H7 (cell line): ENCODE measurements at regions not wholly inside any gene's neighbourhood (a gene's known extent, or its start where the extent isn't known, plus 50 kb on each side); places are given as distances from the start of the nearest gene placed in this dataset.
"Not testable (repeated sequence)": the region's sequence is repeated elsewhere in the genome, so short reads cannot be mapped to it uniquely, and the experiment has no call there.

Experiments
- DNase-seq: peaks from one replicate; pipeline ENCODE4 v3.0.0; 2012
- H3K27me3 ChIP-seq: 2 replicates; pipeline ENCODE4 v1.6.0; 2011; ENCODE audit warnings: mild to moderate bottlenecking, low read length; ENCODE audit not compliant: control insufficient read depth, insufficient read depth
- H3K36me3 ChIP-seq: replicated peaks from 2 replicates; pipeline ENCODE4 v1.5.1; 2011; ENCODE audit warnings: low read length; ENCODE audit not compliant: control insufficient read depth, insufficient read depth
- H3K4me3 ChIP-seq: 2 replicates; pipeline ENCODE4 v1.5.1; 2011; ENCODE audit warnings: low read depth, mild to moderate bottlenecking, control low read depth, low read length, moderate library complexity; ENCODE audit not compliant: insufficient read depth

DNA sequence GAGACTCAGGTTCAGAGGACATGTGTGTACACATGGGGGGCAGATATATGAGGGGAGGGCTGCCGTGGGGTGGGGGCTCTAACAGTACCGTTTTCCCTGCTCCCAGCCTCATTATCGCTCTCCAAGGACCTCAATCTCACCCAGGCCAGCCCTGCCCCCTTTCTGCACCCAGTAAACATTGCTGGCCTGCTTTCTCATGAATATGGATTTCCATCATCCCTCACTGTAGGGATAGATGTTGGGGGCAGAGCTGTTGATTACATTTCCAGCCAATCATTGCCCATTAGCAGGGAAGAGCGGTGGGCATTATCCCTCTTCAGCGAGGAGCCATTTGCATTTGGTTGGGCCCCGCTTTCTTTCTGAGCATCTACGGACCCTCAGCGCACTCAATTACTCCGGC is 273.8 kb downstream of the RPS6KC1 start:
- Histone ChIP-seq H3K27me3 (no peaks in the 10 kb centered on the region), H3K4me3 (no peak overlapping the region), H3K36me3 (no peaks in the 10 kb centered on the region)
- DNase-seq: no peak

DNA sequence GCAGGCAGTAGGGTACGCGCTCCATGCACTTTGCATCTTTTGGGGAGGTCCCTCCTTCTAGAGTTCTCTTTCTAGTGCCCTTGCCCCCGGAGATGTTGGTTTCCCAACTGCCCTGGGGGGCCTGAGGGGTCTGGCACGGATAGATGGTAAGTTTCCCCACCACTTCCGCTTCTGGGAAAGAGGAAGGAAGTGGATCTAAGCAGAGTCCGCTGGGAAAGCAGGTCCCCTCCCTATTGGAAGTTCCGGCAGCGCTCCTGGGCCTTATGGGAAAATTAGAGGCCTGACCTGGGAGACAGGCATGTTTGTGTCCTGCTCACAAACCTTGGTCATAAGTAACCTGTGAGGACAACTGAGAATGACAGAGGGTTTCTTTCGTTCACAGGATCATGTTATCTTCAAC is 274.4 kb downstream of the RPS6KC1 start:
- H3K27me3 ChIP-seq: no peaks in the 10 kb centered on the region
- DNase-seq: no peak

DNA sequence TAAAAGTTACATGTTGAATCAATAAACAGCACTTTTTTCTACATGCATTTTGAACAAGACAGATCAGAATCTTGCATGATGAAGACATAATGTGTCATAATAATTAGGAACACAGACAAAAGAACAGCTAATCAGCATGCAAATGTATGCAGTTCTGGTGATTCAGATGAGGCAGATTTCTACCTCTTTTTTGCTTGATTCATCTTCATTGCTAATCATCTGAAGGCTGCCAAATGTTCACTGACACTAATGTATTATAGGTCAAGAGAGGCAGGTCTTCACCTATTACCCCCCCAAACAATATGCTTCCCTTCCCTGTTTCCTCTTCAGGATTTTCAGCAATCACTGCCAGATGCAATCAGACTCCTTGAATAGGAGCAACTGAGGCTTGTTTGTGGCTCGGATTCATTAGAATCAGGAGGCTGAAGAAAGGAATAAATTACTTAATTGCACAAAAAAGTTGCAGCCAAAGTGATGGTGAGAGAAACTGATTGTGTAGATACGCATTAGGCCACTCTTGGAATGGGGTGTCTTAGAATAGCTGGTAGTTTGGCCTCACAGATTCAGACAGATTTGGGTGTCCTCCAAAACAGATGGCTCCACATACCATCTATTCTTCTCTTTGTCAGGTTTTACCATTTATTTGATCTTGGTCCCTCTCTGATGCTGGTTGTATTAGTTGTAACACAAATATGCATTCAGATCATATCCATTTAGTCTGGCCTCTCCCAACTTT is 275.4 kb downstream of the RPS6KC1 start:
- Histone ChIP-seq H3K36me3 (no peaks in the 10 kb centered on the region), H3K4me3 (no peak overlapping the region), H3K27me3 (no peaks in the 10 kb centered on the region)
- DNase-seq: no peak

More for the DNA sequence above, 274.4 kb downstream of the RPS6KC1 start:
- Histone ChIP-seq H3K36me3 (no peaks in the 10 kb centered on the region), H3K4me3 (no peak overlapping the region)

DNA sequence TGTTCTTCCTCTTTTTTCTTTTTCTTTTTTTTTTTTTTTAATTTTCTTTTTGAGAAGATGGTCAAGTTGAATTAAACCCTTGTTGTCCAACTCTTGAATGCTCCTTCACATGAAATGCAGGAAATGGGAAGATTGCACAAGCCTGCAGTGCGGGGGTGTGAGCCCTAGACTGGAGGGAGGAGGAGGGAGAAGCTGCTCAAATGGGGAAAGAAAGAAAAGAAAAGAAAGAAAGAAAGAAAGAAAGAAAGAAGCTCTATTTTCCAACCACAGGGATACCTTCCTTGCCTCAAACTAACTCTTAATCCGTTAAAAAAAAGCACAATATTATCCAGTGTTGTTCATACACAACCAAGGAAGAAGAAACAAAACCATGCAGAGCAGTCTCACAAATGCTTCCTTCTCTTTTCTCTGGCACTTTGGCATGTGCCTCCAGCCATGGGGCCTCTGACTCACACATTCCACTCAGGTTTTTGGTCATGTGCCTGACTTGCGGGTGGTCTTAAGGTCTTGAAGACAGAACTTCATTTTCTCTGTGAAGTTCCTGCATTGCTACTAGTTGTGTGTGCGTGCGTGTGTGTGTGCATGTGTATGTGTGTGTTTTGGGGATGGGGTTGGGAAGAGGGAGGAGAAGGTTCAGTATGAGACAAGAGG is 276.1 kb downstream of the RPS6KC1 start:
- H3K36me3 ChIP-seq: no peaks in the 10 kb centered on the region
- H3K27me3 ChIP-seq: no peaks in the 10 kb centered on the region
- no peak for DNase-seq
- H3K4me3 ChIP-seq: no peak overlapping the region

DNA sequence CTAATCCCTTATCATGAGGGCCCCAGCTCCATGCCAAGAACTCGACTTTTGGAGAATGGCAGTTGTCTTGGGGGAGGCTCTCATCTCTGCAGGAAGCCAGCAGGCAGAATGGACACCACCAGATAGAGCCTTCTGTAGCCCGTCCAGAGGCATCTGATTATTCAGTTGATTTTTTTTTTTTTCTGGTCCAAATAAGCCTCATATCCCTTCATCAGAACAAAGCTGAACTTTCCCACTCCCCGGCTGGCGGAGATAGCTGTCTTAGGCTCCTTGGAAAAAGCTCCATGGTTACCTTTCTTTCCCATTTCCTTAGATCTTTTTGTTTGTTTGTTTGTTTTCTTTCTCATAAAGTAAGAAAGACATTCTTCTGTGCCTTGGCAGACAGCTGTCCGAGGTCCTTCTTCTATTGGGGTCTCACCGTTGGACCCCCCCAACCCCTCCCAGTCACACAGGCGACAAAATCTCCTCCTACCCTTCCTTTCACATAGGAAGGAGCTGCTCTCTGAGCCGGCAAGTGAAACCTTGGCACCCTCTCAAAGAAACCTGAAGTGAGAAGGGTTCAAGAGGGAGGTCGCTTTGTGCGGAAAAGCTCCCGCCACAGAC is 278.5 kb downstream of the RPS6KC1 start:
- H3K27me3 ChIP-seq: no peaks in the 10 kb centered on the region
- H3K36me3 ChIP-seq: no peaks in the 10 kb centered on the region
- H3K4me3 ChIP-seq: no peak overlapping the region
- no peak for DNase-seq

DNA sequence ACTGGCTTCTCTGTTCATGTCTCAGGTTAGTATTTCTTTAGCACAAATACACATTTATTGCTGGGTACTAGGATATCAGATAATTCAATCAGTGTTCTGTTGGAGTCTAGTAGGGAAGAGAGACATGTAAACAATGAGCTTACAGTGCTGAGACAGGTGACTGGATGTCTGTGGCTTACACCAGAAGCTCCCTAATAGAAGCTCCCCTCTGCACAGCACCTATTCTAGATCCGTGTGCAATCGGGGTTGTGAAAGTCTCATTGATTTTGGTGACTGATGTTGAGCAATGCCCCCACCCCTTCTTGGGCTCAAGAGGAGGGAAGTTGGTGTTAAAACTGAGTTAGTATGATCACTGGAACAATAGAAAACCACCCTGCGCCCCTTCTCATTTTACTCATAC is 279.2 kb downstream of the RPS6KC1 start:
- Histone ChIP-seq H3K27me3 (no peaks in the 10 kb centered on the region), H3K36me3 (no peaks in the 10 kb centered on the region), H3K4me3 (no peak overlapping the region)
- no peak for DNase-seq

DNA sequence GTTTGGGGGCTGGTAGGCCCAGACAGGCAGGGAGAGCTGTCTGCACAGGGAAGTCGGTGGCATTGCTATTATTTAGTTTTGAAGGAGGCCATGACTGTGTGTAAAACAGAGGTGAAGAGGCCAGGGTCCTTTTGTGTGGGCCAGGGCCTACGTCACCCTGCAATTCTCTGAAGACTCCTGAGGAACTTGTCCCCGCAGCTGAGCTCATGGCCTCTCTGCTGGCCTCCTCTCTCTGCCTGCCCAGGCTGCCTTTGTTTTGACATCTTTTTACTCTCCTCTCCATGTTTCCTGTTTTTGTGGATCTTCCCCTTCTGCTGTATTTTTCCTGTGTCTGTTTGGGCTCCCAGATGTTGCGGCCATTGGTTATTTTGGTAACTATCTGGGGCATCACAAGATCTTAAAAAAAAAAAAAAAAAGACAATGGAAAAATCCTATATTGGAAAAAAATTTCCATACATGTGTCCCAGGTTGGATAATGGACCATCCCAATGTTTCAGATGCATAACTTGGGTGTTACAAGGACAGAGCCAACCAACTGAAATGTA is 280.7 kb downstream of the RPS6KC1 start:
- H3K27me3 ChIP-seq: no peaks in the 10 kb centered on the region
- no peak for DNase-seq
- H3K4me3 ChIP-seq: no peak overlapping the region
- H3K36me3 ChIP-seq: no peaks in the 10 kb centered on the region

DNA sequence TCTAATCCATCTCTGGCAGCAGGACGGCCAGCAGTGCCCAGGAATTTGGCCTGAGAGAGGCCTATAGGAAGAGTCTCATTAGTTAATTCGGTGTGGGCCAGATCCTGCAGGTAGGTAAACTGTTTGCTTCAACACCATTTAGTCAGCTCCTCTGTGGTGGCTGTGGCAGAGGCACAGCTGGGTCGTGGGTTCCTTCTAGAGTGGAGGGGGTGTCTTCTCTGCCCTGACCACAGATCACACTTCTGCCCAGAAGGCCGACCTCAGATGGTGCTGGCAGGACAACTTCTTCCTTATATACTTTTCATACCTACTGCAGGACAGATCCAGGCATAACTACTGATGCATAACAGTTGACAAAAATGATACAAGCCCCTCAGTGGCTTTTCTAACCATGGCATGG is 281.4 kb downstream of the RPS6KC1 start:
- Histone ChIP-seq H3K4me3 (no peak overlapping the region), H3K36me3 (no peaks in the 10 kb centered on the region), H3K27me3 (no peaks in the 10 kb centered on the region)
- DNase-seq: no peak

DNA sequence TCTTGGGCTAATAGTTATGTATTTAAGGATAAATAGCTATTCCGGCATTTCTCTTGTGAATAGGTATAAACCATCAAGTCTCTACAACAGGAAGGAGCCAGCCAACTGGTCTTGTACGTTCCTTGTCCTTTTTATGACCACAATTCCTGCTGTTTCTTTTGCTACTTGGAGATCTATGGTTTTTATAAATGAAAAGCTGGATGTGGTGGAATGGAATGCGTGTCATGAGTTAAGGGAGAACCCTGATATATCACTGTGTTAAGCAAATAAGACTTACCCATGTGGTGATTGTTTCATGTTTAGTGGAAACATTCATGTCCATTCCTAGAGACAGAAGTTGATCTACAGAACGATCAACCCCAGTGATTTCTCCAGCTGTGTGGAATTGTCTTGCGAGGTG is 282.1 kb downstream of the RPS6KC1 start:
- Histone ChIP-seq H3K36me3 (no peaks in the 10 kb centered on the region), H3K27me3 (no peaks in the 10 kb centered on the region), H3K4me3 (no peak overlapping the region)
- DNase-seq: no peak

DNA sequence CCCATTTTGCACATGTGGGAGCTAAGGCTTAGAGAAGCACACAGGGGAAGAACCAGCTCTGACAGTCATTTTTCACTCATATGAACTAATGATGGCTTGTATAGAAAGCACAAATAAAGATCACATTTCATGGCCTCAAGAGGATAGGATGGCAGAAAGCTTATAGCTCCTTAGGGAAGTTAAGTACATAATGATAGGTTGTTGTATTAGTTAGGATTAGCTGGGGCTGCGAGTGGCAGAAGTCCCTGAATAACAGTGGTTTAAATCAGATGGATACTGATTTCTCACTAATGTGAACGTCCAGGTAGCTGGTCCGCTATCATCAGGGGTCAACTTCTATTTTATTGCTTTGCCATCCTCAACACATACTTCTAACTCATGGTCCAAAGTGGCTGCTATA is 284.0 kb downstream of the RPS6KC1 start:
- no peaks in the 10 kb centered on the region for H3K36me3 ChIP-seq
- H3K27me3 ChIP-seq: no peaks in the 10 kb centered on the region
- DNase-seq: no peak
- H3K4me3 ChIP-seq: no peak overlapping the region

DNA sequence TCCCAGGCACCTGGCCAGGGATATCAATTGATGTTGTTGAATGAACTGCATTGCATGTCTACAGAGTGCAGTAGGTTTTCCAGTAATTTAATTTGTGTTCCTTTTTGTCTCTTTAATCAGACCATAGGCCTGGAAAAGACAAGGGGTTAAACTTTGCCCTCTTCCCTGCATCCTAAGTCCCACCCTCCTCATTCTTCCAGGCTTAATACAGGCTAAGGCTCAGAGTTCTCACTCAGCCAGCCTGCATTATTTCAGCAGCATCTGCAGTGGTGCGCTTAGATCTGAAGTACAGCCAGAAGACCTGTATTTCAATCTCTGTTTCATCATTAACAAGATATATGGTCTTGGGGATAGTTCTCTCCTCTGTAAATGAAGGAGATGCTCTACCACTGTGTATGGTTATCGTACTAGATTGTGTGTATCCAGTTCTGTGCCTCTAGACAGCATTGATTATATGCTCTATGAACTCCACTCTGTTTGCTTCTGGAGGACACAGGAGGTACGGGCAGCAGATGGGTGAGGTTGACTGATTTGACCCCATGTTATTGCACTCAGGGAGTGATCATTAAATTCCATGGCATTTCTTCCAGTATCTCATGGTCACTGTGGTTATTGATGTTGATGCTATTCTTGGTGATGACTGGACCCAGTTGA is 286.1 kb downstream of the RPS6KC1 start:
- Histone ChIP-seq H3K36me3 (no peaks in the 10 kb centered on the region), H3K27me3 (no peaks in the 10 kb centered on the region), H3K4me3 (no peak overlapping the region)
- no peak for DNase-seq

DNA sequence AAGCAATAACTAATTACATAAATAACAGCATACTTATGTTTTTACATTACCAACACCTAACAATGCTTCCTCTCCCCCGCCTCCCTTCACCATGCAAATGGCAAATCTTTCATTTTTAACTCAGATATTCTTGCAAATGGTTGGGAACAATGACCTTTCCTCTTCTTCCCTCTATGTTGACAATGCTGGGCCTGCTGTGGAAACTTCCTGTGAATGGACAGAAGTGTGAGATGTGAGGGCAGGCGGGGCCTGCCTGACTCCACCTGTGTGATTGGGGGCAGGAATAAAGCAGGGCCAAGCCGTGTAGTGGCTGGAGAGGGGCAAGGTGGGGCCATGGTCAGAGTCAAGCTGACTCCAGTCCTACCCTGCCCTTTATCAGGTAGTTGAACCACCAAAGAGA is 289.6 kb downstream of the RPS6KC1 start:
- Histone ChIP-seq H3K27me3 (no peaks in the 10 kb centered on the region), H3K4me3 (no peak overlapping the region), H3K36me3 (no peaks in the 10 kb centered on the region)
- no peak for DNase-seq

DNA sequence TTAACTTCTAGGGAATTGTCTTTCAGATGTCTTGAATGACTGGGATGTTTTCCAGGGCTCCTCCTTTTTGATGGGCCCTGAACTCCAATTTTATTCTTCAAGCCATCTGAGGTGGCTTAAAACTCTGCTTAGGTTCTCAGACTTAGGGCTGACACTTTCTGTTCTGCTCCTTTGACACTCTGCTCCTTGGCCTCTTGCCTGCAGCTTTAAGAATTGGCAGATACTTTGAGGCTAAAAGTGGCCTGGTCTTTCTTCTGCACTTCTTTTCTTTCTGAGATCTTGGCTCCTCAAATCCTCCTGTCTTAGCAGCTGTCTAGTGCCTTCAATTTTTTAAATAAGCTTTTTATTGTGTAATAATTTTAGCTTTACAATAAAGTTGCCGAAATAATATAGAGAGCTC is 294.6 kb downstream of the RPS6KC1 start:
- Histone ChIP-seq H3K36me3 (no peaks in the 10 kb centered on the region), H3K27me3 (no peaks in the 10 kb centered on the region), H3K4me3 (no peak overlapping the region)
- DNase-seq: no peak

DNA sequence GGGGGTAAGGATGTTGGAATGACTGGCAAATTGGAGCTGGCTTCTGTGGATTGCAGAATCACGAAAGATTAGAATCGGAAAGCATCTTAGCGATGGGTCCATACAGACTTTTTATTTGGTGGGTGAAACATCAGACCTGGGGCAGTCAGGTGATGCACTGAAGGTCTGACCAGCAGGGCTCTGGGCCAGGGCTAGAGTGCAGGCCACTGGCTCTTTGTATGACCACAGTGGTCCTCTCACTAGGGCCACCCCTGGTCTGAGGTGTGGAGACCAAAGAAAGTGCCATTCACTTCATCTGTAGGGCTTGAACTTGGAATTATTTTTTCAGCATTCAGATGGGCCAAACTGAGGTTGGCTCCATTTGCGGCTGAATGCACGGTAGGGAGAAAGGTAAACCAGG is 306.4 kb downstream of the RPS6KC1 start:
- Histone ChIP-seq H3K4me3 (no peak overlapping the region), H3K27me3 (no peaks in the 10 kb centered on the region), H3K36me3 (no peaks in the 10 kb centered on the region)
- DNase-seq: no peak

DNA sequence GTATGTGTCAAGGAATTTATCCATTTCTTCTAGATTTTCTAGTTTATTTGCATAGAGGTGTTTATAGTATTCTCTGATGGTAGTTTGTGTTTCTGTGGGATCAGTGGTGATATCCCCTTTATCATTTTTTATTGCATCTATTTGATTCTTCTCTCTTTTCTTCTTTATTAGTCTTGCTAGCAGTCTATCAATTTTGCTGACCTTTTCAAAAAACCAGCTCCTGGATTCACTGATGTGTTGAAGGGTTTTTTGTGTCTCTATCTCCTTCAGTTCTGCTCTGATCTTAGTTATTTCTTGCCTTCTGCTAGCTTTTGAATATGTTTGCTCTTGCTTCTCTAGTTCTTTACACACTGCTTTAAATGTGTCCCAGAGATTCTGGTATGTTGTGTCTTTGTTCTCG is 307.3 kb downstream of the RPS6KC1 start:
- not testable (repeated sequence) for DNase-seq, H3K36me3 ChIP-seq, H3K4me3 ChIP-seq, H3K27me3 ChIP-seq
